HAP-1 (cell line): ENCODE measurements at regions not wholly inside any gene's neighbourhood (a gene's known extent, or its start where the extent isn't known, plus 50 kb on each side); places are given as distances from the start of the nearest gene placed in this dataset.

Experiments
- DNase-seq, 2 experiments: peaks; one replicate each; pipeline ENCODE4 v3.0.0-alpha.2; 2016 to 2020; ENCODE audit warnings: low spot score in 2 of 2
- H3K27me3 ChIP-seq: fragments of 250-450 bp; sonication (Bioruptor Pico); 2 replicates; pipeline ENCODE4 v1.5.1; 2020; ENCODE audit warnings: low read depth, mild to moderate bottlenecking, moderate library complexity
- H3K36me3 ChIP-seq: fragments of 250-450 bp; sonication (Bioruptor Pico); replicated peaks from 2 replicates; pipeline ENCODE4 v1.5.1; 2020; ENCODE audit warnings: mild to moderate bottlenecking
- H3K4me1 ChIP-seq: fragments of 250-450 bp; sonication (Bioruptor Pico); 2 replicates; pipeline ENCODE4 v1.5.1; 2020; ENCODE audit warnings: mild to moderate bottlenecking
- H3K4me3 ChIP-seq: fragments of 250-450 bp; sonication (Bioruptor Pico); 2 replicates; pipeline ENCODE4 v1.5.1; 2020; ENCODE audit warnings: mild to moderate bottlenecking, moderate library complexity
- H3K9me3 ChIP-seq: fragments of 250-450 bp; sonication (Bioruptor Pico); 2 replicates; pipeline ENCODE4 v1.5.1; 2020; ENCODE audit warnings: mild to moderate bottlenecking, moderate library complexity
- in situ Hi-C: fragments of 300-500 bp; cut with MboI; formaldehyde crosslinking; loops from 3 replicates; pipeline ENCODE4 v1.14.3; 2020; ENCODE audit warnings: low sequenced_read_pairs, inconsistent platforms, mixed read lengths

DNA sequence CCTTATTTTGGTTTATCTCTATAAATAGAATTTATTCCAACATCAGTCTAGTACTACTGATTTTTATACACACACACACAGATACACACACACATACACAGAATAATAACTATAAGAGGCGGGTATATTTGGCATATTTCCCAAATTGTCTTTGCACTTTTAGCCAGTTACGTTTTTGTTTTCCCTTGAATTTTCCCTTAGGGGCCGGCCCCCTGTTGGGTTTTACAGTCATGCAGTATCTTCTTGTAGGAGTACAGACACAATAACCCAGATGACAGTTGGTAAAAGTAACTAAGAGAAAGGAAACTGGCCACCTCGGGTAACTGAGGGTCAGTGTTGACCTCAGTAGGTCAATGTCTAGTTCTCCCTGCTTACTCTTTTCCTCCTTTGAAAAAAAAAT, 50.9 kb downstream of the DISP1 start:
- Histone ChIP-seq H3K9me3 (no peaks in the 10 kb centered on the region), H3K4me1 (peaks cover 10% of the 10 kb centered on the region), H3K36me3 (no peaks in the 10 kb centered on the region), H3K27me3 (peaks cover 5% of the 10 kb centered on the region), H3K4me3 (no peak overlapping the region)
- peak in 1 of 2 experiments; percentile 8 for DNase-seq
- in situ Hi-C loops, result no loop called here

DNA sequence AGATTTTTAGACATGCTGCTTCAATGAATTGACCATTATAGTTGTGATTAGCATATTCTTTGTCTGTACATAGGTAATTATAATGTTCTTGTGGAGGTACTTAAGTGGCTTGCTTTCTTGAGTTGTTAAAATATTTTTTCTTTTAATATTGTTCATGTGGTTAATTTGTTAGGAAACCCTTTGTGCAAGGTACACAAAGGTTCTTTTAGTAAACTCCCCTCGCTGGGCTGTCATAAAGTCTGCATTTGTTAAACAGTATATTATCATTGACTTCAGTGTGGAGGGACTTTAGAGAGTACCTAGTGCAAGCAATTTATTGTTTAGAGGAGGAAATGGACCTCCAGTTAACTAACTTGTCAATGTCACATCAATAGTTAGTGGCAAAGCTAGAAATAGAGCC, 52.5 kb downstream of the DISP1 start:
- peaks cover 10% of the 10 kb centered on the region for H3K4me1 ChIP-seq
- in situ Hi-C loops, result no loop called here
- peak; percentile 48 to 88 for DNase-seq
- H3K9me3 ChIP-seq, result no peaks in the 10 kb centered on the region
- H3K4me3 ChIP-seq, result no peak overlapping the region
- H3K36me3 ChIP-seq, result no peaks in the 10 kb centered on the region
- H3K27me3 ChIP-seq, result peaks cover 5% of the 10 kb centered on the region

DNA sequence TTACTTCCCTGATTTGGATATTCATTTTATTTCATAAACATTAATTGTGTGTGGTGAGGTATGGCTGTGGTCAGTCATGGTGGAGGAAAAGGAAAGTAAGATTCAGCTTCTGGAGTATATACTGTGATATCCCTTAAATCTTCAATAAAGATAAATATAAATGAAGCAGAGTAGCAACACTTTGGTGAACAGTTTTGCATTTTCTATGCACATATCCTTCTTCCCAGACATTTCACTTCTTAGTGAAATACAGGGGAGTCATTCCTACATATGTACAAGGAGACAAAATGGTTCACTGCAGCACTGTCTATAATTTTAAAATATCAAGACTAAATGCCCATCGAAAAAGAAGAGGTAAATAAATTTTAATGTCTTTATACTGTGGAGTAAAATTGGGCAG, 61.3 kb downstream of the DISP1 start:
- in situ Hi-C loops, result no loop called here
- no peaks in the 10 kb centered on the region for H3K27me3 ChIP-seq

GRCh38 chr1:222877854-222878253, 63.0 kb downstream of the DISP1 start:
- Histone ChIP-seq H3K36me3 (no peaks in the 10 kb centered on the region), H3K9me3 (no peaks in the 10 kb centered on the region), H3K4me1 (no peaks in the 10 kb centered on the region), H3K27me3 (no peaks in the 10 kb centered on the region), H3K4me3 (no peak overlapping the region)
- in situ Hi-C loops, result no loop called here
- no peak for DNase-seq

More for the DNA sequence above, 61.3 kb downstream of the DISP1 start:
- H3K4me1 ChIP-seq, result no peaks in the 10 kb centered on the region
- no peaks in the 10 kb centered on the region for H3K36me3 ChIP-seq
- DNase-seq, result no peak
- H3K9me3 ChIP-seq, result no peaks in the 10 kb centered on the region
- H3K4me3 ChIP-seq, result no peak overlapping the region

DNA sequence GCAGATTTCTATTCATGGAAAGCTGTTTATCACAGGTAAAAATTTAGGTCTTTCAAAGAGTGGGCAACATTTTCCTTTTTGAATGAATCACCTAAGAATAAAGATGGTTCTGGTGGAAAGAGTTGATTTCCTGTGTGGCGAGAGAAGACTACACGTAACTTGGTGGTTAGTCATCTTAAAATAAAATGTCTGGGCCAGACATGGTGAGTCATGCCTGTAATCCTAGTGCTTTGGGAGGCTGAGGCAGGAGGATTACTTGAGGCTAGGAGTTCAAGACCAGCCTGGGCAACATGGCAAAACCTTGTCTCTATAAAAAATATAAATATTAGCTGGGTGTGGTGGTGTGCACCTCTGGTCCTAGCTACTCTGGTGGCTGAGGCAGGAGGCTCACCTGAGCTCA, 65.7 kb downstream of the DISP1 start:
- H3K36me3 ChIP-seq, result no peaks in the 10 kb centered on the region
- no peak for DNase-seq
- H3K4me1 ChIP-seq, result no peaks in the 10 kb centered on the region
- no peak overlapping the region for H3K4me3 ChIP-seq
- H3K9me3 ChIP-seq, result no peaks in the 10 kb centered on the region
- H3K27me3 ChIP-seq, result no peaks in the 10 kb centered on the region
- in situ Hi-C loops, result no loop called here

DNA sequence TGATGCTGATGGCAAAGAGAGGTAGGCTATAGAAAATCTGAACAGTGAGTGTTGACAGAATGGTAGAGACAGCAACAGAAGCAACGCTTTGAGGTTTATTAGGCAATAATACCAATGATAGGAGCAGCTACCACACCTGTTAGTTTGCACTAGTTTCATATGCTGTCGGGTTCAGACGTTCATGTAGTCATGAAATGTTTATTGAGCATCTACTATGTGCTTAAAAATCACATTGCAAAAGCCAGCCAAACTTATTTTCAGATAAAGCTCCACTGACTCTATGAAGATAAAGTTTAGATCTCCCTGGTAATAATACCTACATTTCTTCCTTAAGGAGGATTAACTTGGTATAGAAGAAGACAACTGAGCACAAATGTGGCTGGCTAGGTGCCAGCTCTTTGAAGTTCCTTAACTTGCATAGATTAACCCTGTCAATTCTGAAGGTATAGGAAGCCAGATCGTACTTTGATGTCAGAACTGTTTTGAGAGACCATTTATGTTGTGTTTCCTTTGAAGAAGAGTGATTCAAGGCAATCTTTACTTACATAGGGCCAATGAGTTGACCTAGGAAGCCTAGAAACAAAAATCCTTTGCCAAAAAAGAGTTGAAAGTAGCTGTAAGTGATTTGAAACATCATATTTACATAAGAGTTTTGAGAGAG, 71.5 kb downstream of the DISP1 start:
- Histone ChIP-seq H3K4me1 (no peaks in the 10 kb centered on the region), H3K36me3 (no peaks in the 10 kb centered on the region)
- in situ Hi-C loops, result no loop called here

GRCh38 chr1:222886878-222887351, 72.1 kb downstream of the DISP1 start:
- in situ Hi-C loops, result no loop called here
- Histone ChIP-seq H3K36me3 (no peaks in the 10 kb centered on the region), H3K4me3 (no peak overlapping the region), H3K27me3 (no peaks in the 10 kb centered on the region), H3K9me3 (no peaks in the 10 kb centered on the region; the same call in 1 of the 2 replicates), H3K4me1 (no peaks in the 10 kb centered on the region)
- no peak for DNase-seq

More for the DNA sequence above, 71.5 kb downstream of the DISP1 start:
- Histone ChIP-seq H3K9me3 (no peaks in the 10 kb centered on the region; the same call in 1 of the 2 replicates), H3K4me3 (no peak overlapping the region), H3K27me3 (no peaks in the 10 kb centered on the region)
- no peak for DNase-seq

DNA sequence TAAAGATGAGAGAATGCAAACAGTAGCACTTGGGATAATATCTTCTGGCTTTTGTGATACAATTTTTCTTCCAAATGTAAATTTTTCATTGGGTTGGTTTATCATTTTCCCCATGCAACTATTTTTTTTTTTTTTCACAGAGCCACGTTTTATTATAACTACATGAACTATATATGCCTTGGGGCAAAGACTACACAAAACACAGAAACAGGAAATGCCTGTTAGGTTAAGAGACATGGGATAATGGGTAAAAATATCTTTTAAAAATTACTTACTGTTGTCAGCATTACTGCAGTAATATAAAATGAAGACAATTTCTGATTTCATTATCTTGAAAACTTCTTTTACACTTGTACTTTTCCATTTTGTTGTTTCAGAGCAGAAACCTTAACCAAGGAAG, 74.6 kb downstream of the DISP1 start:
- Histone ChIP-seq H3K9me3 (no peaks in the 10 kb centered on the region; the same call in 1 of the 2 replicates), H3K36me3 (no peaks in the 10 kb centered on the region), H3K4me3 (no peak overlapping the region), H3K27me3 (no peaks in the 10 kb centered on the region), H3K4me1 (no peaks in the 10 kb centered on the region)
- DNase-seq, result no peak
- in situ Hi-C loops, result no loop called here

GRCh38 chr1:222890716-222891115, 75.9 kb downstream of the DISP1 start:
- Histone ChIP-seq H3K9me3 (no peaks in the 10 kb centered on the region; the same call in 1 of the 2 replicates), H3K36me3 (no peaks in the 10 kb centered on the region), H3K4me3 (no peak overlapping the region), H3K27me3 (no peaks in the 10 kb centered on the region), H3K4me1 (no peaks in the 10 kb centered on the region)
- in situ Hi-C loops, result no loop called here
- DNase-seq, result no peak

- H3K36me3 ChIP-seq, result no peaks in the 10 kb centered on the region
- no peaks in the 10 kb centered on the region for H3K4me1 ChIP-seq
- H3K4me3 ChIP-seq, result no peak overlapping the region
- no peaks in the 10 kb centered on the region; the same call in 1 of the 2 replicates for H3K9me3 ChIP-seq
- no peaks in the 10 kb centered on the region for H3K27me3 ChIP-seq
- no peak for DNase-seq
- in situ Hi-C loops, result no loop called here
Measured at GRCh38 chr1:222891578-222891977, 76.7 kb downstream of the DISP1 start.

DNA sequence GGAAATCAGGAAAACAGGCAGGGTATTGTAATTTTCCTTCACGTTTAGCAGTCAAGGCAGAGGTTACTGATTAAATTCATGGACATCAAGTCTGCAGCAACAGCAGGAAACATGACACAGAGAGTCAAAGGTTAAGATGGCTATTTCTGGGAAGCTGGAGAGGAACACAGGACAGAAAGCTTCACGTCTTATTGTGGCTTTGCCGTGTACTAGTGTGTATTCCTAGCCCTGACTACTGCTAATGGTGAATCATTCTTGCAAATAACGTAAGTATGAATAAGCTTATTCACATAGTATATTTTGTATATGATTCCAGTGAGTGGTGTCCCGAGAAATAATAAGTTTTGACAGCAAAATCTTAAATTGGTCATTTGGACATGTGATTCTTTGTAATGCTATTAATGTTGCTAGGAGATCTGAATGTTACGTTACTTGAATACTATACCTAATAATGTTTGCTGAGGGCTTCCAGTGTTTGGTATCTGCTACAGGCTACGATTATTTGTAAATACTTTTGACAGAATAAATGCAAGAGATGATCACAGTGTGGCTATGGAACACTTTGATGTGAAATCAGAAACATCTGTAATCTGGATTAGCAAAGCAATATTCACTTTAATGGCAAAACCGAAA, 77.4 kb downstream of the DISP1 start:
- Histone ChIP-seq H3K4me1 (no peaks in the 10 kb centered on the region), H3K36me3 (no peaks in the 10 kb centered on the region), H3K9me3 (no peaks in the 10 kb centered on the region; the same call in 1 of the 2 replicates), H3K4me3 (no peak overlapping the region), H3K27me3 (no peaks in the 10 kb centered on the region)
- DNase-seq, result no peak
- in situ Hi-C loops, result no loop called here

- no peak for DNase-seq
- in situ Hi-C loops, result no loop called here
- Histone ChIP-seq H3K27me3 (no peaks in the 10 kb centered on the region), H3K9me3 (no peaks in the 10 kb centered on the region; the same call in 1 of the 2 replicates), H3K36me3 (no peaks in the 10 kb centered on the region), H3K4me3 (no peak overlapping the region), H3K4me1 (no peaks in the 10 kb centered on the region)
Measured at GRCh38 chr1:222893255-222893654, 78.4 kb downstream of the DISP1 start.

GRCh38 chr1:222894331-222894730, 79.5 kb downstream of the DISP1 start:
- Histone ChIP-seq H3K9me3 (no peaks in the 10 kb centered on the region; the same call in 1 of the 2 replicates), H3K27me3 (no peaks in the 10 kb centered on the region), H3K4me3 (no peak overlapping the region), H3K4me1 (no peaks in the 10 kb centered on the region), H3K36me3 (no peaks in the 10 kb centered on the region)
- in situ Hi-C loops, result no loop called here
- DNase-seq, result no peak
